GM23338 (cell line): ENCODE measurements at regions not wholly inside any gene's neighbourhood (a gene's known extent, or its start where the extent isn't known, plus 50 kb on each side); places are given as distances from the start of the nearest gene placed in this dataset.

Source experiments
- ATAC-seq: fragments of 200-7000 bp; cut with Tn5 transposase; 3 replicates; pipeline ENCODE4 v1.9.1; 2020
- DNase-seq: peaks from one replicate; pipeline ENCODE4 v3.0.0-alpha.2; 2015; ENCODE audit warnings: low spot score
- H2AFZ ChIP-seq: fragments of 200-600 bp; sonication (generic); 2 replicates; pipeline ENCODE4 v1.8.0; 2016; ENCODE audit warnings: antibody characterized with exemption, mild to moderate bottlenecking, moderate library complexity
- H3F3A ChIP-seq: fragments of 200-600 bp; sonication (generic); replicated peaks from 2 replicates; pipeline ENCODE4 v1.8.0; 2017; ENCODE audit warnings: antibody characterized with exemption, mixed run types, low read depth
- H3K27ac ChIP-seq: fragments of 200-600 bp; sonication (generic); 2 replicates; pipeline ENCODE4 v1.6.1; 2016; ENCODE audit warnings: low read depth
- H3K27me3 ChIP-seq: fragments of 200-600 bp; sonication (generic); 2 replicates; pipeline ENCODE4 v1.8.0; 2016; ENCODE audit warnings: mild to moderate bottlenecking, mixed run types, moderate library complexity; ENCODE audit not compliant: insufficient read depth
- H3K36me3 ChIP-seq: fragments of 200-600 bp; sonication (generic); 2 replicates; pipeline ENCODE4 v1.8.0; 2016; ENCODE audit warnings: mild to moderate bottlenecking; ENCODE audit not compliant: insufficient read depth
- H3K4me1 ChIP-seq: fragments of 200-600 bp; sonication (generic); 2 replicates; pipeline ENCODE4 v1.8.0; 2016; ENCODE audit warnings: mild to moderate bottlenecking, moderate library complexity; ENCODE audit not compliant: insufficient read depth
- H3K4me2 ChIP-seq: fragments of 200-600 bp; sonication (generic); 2 replicates; pipeline ENCODE4 v1.7.1; 2017; ENCODE audit warnings: mixed run types
- H3K4me3 ChIP-seq: fragments of 200-600 bp; sonication (generic); 2 replicates; pipeline ENCODE4 v1.6.1; 2016; ENCODE audit warnings: mixed run types
- H3K79me2 ChIP-seq: fragments of 200-600 bp; sonication (generic); replicated peaks from 2 replicates; pipeline ENCODE4 v1.8.0; 2017; ENCODE audit warnings: mild to moderate bottlenecking; ENCODE audit not compliant: insufficient read depth
- H3K9me2 ChIP-seq: fragments of 200-600 bp; sonication (generic); 2 replicates; pipeline ENCODE4 v1.8.0; 2017; ENCODE audit not compliant: insufficient read depth
- H4K20me1 ChIP-seq: fragments of 200-600 bp; sonication (generic); replicated peaks from 2 replicates; pipeline ENCODE4 v1.8.0; 2017; ENCODE audit warnings: mild to moderate bottlenecking; ENCODE audit not compliant: insufficient read depth
- H3K27ac Mint-ChIP-seq: 2 replicates; pipeline ENCODE4 v1.8.0; 2020; ENCODE audit warnings: inconsistent platforms, mild to moderate bottlenecking, moderate library complexity, mixed read lengths
- H3K27me3 Mint-ChIP-seq: 3 replicates; pipeline ENCODE4 v1.8.0; 2022; ENCODE audit warnings: low read depth, mild to moderate bottlenecking, moderate library complexity, mixed read lengths, inconsistent platforms; ENCODE audit not compliant: insufficient read depth, poor library complexity
- H3K36me3 Mint-ChIP-seq: 3 replicates; pipeline ENCODE4 v1.8.0; 2021; ENCODE audit warnings: low read depth, mild to moderate bottlenecking, inconsistent platforms, moderate library complexity, mixed read lengths
- H3K4me1 Mint-ChIP-seq: 3 replicates; pipeline ENCODE4 v1.8.0; 2020; ENCODE audit warnings: mild to moderate bottlenecking, inconsistent platforms, mixed read lengths
- H3K4me3 Mint-ChIP-seq: 3 replicates; pipeline ENCODE4 v1.8.0; 2021; ENCODE audit warnings: moderate library complexity, mild to moderate bottlenecking, inconsistent platforms, mixed read lengths
- H3K9me3 Mint-ChIP-seq: 3 replicates; pipeline ENCODE4 v1.8.0; 2020; ENCODE audit warnings: moderate library complexity, mild to moderate bottlenecking, inconsistent platforms, mixed read lengths
- EZH2phosphoT487 ChIP-seq: fragments of 200-600 bp; sonication (generic); IDR thresholded peaks from one replicate; pipeline ENCODE4 v1.8.1; 2018; ENCODE audit warnings: antibody characterized with exemption; ENCODE audit not compliant: unreplicated experiment
- JUNB ChIP-seq: IDR thresholded peaks from one replicate; pipeline ENCODE4 v1.6.1; 2016; ENCODE audit warnings: antibody characterized with exemption; ENCODE audit not compliant: unreplicated experiment
- NANOG ChIP-seq: IDR thresholded peaks from 2 replicates; pipeline ENCODE4 v1.6.1; 2016; ENCODE audit warnings: antibody characterized with exemption, borderline replicate concordance
- STAT1 ChIP-seq: IDR thresholded peaks from one replicate; pipeline ENCODE4 v1.6.1; 2016; ENCODE audit warnings: antibody characterized with exemption; ENCODE audit not compliant: unreplicated experiment
- ZNF114 ChIP-seq: fragments of 250-450 bp; sonication (Bioruptor Pico); IDR thresholded peaks from 2 replicates; pipeline ENCODE4 v1.5.0; 2020; ENCODE audit warnings: mild to moderate bottlenecking, moderate library complexity
- ZNF331 ChIP-seq: fragments of 250-450 bp; sonication (Bioruptor Pico); IDR thresholded peaks from 2 replicates; pipeline ENCODE4 v1.5.0; 2020; ENCODE audit warnings: low read depth, mild to moderate bottlenecking, moderate library complexity
- TF ChIP-seq, protein P1 (sequence below), 2 experiments: fragments of 200-600 bp in 1 of 2; sonication (generic) in 1 of 2; conservative IDR thresholded peaks; 2 replicates each; pipeline versions ENCODE4 v1.5.1 to v1.6.1; 2016 to 2017; ENCODE audit warnings: antibody characterized with exemption in 2 of 2, low read depth in 2 of 2, mild to moderate bottlenecking in 2 of 2, moderate library complexity in 1 of 2
- TF ChIP-seq, protein P2 (sequence below): IDR thresholded peaks from 2 replicates; pipeline ENCODE4 v1.6.1; 2016; ENCODE audit warnings: antibody characterized with exemption
- TF ChIP-seq, protein P3 (sequence below): IDR thresholded peaks from one replicate; pipeline ENCODE4 v1.6.1; 2018; ENCODE audit warnings: antibody characterized with exemption; ENCODE audit not compliant: unreplicated experiment

DNA sequence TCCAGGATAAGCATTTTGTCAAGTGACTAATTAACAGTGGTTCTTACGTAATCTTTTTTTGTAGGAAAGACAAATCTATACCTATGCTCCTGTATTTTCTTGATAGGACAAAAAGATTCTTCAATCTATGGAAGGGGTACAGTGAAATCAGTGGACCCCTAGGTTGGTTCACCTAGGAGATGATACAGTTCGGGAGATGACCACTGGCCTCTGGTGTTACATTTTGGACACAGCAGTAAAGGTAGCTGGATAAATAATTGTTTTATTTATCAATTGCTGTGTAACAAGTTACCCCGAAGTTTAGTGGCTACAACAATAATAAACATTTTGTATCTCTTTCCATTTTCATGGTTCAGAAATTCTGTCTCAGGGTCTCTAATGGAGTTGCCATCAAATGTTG, 288.2 kb upstream of the MAGI2 start:
- DNase-seq (peak; percentile 46), ATAC-seq (peak; percentile 70)
- H3K79me2 ChIP-seq: no peaks in the 10 kb centered on the region
- no peak overlapping the region for H3K4me3 ChIP-seq
- no peaks in the 10 kb centered on the region for H3K27me3 ChIP-seq
- H3K4me1 Mint-ChIP-seq: no peaks in the 10 kb centered on the region
- no peaks in the 10 kb centered on the region for H4K20me1 ChIP-seq
- no peak overlapping the region for H3K4me2 ChIP-seq
- no peak overlapping the region for H3K4me3 Mint-ChIP-seq
- no peaks in the 10 kb centered on the region for H3K36me3 ChIP-seq
- H3K27ac ChIP-seq: no peak overlapping the region
- no peaks in the 10 kb centered on the region for H3K36me3 Mint-ChIP-seq
- no peaks in the 10 kb centered on the region for H3K9me2 ChIP-seq
- H2AFZ ChIP-seq: no peak overlapping the region
- H3K9me3 Mint-ChIP-seq: no peaks in the 10 kb centered on the region
- no peaks in the 10 kb centered on the region for H3F3A ChIP-seq
- TF ChIP-seq, protein P1, sequence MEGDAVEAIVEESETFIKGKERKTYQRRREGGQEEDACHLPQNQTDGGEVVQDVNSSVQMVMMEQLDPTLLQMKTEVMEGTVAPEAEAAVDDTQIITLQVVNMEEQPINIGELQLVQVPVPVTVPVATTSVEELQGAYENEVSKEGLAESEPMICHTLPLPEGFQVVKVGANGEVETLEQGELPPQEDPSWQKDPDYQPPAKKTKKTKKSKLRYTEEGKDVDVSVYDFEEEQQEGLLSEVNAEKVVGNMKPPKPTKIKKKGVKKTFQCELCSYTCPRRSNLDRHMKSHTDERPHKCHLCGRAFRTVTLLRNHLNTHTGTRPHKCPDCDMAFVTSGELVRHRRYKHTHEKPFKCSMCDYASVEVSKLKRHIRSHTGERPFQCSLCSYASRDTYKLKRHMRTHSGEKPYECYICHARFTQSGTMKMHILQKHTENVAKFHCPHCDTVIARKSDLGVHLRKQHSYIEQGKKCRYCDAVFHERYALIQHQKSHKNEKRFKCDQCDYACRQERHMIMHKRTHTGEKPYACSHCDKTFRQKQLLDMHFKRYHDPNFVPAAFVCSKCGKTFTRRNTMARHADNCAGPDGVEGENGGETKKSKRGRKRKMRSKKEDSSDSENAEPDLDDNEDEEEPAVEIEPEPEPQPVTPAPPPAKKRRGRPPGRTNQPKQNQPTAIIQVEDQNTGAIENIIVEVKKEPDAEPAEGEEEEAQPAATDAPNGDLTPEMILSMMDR (conservative IDR thresholded peaks at IDR 0.05; ENCODE audit: low read depth in 2 of 2): peak; percentile 68 to 76
- TF ChIP-seq ZNF114 (CRISPR knock-in tag): no peak
- no peak overlapping the region for H3K27ac Mint-ChIP-seq
- no peaks in the 10 kb centered on the region for H3K4me1 ChIP-seq
- no peaks in the 10 kb centered on the region for H3K27me3 Mint-ChIP-seq

DNA sequence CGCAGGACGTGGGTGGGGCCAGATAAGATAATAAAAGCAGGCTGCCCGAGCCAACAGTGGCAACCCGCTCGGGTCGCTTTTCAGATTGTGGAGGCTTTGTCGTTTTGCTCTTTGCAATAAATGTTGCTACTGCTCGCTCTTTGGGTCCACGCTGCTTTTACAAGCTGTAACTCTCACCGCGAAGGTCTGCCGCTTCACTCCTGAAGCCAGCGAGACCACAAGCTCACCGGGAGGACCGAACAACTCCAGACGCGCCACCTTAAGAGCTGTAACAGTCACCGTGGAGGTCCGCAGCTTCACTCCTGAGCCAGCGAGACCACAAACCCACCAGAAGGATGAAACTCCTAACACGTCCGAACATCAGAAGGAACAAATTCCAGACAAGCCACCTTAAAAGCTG, 286.6 kb upstream of the MAGI2 start:
- Histone ChIP-seq H3K27ac (no peak overlapping the region), H3K79me2 (no peaks in the 10 kb centered on the region), H2AFZ (0 out of 2 replicates have a peak overlapping the region, but pooled peaks have one; percentile 53), H4K20me1 (no peaks in the 10 kb centered on the region), H3K36me3 (no peaks in the 10 kb centered on the region), H3K4me1 (no peaks in the 10 kb centered on the region), H3K4me2 (no peak overlapping the region), H3K4me3 (no peak overlapping the region), H3K27me3 (no peaks in the 10 kb centered on the region), H3F3A (no peaks in the 10 kb centered on the region), H3K9me2 (no peaks in the 10 kb centered on the region)
- Mint-ChIP-seq H3K4me1 (no peaks in the 10 kb centered on the region), H3K4me3 (no peak overlapping the region), H3K27me3 (no peaks in the 10 kb centered on the region), H3K9me3 (no peaks in the 10 kb centered on the region), H3K27ac (no peak overlapping the region), H3K36me3 (no peaks in the 10 kb centered on the region)
- ATAC-seq: no peak
- no peak for DNase-seq
- TF ChIP-seq EZH2phosphoT487 (no peak), ZNF331 (CRISPR knock-in tag) (no peak), ZNF114 (CRISPR knock-in tag) (no peak), NANOG (no peak), STAT1 (no peak), JUNB (no peak)
- TF ChIP-seq, protein P2, sequence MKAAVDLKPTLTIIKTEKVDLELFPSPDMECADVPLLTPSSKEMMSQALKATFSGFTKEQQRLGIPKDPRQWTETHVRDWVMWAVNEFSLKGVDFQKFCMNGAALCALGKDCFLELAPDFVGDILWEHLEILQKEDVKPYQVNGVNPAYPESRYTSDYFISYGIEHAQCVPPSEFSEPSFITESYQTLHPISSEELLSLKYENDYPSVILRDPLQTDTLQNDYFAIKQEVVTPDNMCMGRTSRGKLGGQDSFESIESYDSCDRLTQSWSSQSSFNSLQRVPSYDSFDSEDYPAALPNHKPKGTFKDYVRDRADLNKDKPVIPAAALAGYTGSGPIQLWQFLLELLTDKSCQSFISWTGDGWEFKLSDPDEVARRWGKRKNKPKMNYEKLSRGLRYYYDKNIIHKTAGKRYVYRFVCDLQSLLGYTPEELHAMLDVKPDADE: no peak
- TF ChIP-seq, protein P1 (conservative IDR thresholded peaks at IDR 0.05; ENCODE audit: low read depth in 2 of 2): no peak
- TF ChIP-seq, protein P3, sequence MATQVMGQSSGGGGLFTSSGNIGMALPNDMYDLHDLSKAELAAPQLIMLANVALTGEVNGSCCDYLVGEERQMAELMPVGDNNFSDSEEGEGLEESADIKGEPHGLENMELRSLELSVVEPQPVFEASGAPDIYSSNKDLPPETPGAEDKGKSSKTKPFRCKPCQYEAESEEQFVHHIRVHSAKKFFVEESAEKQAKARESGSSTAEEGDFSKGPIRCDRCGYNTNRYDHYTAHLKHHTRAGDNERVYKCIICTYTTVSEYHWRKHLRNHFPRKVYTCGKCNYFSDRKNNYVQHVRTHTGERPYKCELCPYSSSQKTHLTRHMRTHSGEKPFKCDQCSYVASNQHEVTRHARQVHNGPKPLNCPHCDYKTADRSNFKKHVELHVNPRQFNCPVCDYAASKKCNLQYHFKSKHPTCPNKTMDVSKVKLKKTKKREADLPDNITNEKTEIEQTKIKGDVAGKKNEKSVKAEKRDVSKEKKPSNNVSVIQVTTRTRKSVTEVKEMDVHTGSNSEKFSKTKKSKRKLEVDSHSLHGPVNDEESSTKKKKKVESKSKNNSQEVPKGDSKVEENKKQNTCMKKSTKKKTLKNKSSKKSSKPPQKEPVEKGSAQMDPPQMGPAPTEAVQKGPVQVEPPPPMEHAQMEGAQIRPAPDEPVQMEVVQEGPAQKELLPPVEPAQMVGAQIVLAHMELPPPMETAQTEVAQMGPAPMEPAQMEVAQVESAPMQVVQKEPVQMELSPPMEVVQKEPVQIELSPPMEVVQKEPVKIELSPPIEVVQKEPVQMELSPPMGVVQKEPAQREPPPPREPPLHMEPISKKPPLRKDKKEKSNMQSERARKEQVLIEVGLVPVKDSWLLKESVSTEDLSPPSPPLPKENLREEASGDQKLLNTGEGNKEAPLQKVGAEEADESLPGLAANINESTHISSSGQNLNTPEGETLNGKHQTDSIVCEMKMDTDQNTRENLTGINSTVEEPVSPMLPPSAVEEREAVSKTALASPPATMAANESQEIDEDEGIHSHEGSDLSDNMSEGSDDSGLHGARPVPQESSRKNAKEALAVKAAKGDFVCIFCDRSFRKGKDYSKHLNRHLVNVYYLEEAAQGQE: no peak
